ENCODE measurements at regions not wholly inside any gene's neighbourhood (a gene's known extent, or its start where the extent isn't known, plus 50 kb on each side); places are given as distances from the start of the nearest gene placed in this dataset.
"Not testable (repeated sequence)": the region's sequence is repeated elsewhere in the genome, so short reads cannot be mapped to it uniquely, and the experiment has no call there.

GRCh38 chr22:49470741-49471503 lies 356.8 kb downstream of the BRD1 start:
- DNase-seq, result no peak

- DNase-seq, result no peak
Measured at GRCh38 chr22:49469896-49470740, 357.6 kb downstream of the BRD1 start.

DNA sequence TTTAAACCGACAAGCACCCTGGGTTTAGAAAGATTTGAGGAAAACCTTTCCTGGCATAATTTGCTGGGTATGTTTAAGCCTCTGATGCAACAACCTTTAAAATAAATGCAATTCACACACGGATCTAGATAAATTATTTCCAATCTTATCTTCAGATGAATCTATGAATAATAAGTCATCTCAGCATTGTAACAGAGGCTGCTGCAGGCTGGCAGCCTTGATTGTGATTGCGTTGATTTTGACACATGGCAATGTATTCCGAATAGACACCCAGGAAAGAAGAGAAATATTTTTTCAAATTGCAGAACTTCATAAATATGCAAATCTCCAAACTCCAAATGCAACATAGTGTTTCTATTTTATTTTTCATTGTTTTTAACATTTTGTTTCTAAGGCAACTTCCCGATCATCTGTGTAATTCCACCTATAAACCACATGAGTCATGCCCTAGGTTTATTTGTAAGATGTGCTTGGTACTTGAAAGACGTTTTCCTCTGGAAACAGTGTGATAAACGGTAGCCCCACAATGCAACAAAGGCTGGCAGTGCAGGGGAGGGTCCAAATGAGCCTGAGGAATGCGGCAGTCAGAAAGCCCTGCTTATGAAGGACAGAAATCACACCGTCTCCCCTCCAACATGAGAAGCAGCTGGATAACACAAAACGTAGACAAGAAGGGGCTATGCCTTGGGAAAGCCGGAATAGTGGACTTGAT lies 359.0 kb downstream of the BRD1 start:
- no peak for DNase-seq

DNA sequence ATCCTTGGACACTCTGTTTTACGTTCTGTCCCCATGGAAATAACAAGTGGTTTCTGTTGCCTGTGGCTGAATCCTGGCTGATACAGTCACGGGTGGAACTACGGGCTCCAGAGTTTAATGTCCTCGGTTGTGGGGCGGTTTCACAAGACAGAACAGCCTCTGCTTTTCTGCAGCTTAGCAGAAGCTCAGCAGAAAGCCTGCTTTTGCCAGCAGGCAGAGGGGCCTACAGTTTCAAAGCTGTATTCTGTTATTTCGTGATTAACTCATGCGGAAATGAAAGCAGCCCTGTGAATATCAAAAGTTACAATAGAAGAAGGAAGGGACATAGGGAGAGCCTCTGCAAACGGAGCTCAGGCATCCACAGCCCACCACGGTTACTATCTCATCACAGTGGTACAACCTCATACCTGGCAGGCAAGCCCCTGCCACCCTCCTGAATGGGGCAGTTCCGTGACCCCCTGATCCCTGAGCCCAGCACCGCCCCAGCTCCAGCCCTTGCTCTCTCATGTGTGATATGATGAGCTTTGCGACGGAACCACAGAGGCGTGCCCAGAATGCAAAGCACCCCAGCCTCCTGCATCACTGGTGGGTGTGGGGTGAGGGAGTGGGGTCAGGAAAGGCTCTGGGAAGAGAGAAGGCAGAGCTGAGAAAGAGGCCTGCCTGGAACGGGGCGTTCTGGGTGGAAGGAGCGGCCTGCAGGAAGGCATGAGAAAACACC lies 360.6 kb downstream of the BRD1 start:
- no peak for DNase-seq

DNA sequence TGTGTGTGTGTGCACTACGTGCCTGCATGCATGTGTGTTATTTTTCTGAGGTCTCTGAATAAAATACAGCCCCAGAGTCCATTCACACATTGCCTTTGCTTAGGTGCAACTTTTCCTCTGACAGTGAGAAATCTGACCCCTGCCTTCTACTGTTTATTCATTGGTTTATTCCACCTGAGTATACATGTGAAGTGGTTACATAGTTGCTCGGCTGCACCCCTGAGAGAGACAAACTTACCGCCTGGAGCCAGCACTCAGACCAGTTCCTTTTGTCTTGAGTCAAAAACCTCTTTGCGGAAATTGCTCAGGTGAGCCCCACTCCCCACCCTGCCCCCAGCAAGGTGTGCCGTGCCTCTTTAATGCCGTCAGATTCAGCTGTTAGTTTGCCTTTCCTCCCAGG lies 363.6 kb downstream of the BRD1 start:
- no peak for DNase-seq

DNA sequence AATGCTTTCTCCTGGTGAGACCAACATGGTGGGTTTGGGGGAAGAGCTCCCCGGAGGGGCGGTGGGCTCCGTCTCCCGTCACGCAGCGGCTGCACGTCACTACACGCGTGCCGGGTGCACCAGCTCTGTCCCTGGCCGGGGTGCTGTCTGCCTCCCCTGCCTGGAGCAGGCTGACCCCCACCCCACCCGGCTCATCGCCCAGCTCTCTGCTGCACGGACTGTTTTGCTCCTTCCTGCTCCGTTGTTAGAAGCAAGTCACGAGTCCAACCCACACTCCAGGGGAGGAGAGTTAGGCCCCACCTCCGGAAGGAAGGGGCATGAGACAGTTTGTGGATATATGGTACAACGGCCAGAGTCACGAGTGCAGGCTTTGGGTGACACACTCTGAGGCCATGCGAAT lies 364.9 kb downstream of the BRD1 start:
- DNase-seq, result no peak

DNA sequence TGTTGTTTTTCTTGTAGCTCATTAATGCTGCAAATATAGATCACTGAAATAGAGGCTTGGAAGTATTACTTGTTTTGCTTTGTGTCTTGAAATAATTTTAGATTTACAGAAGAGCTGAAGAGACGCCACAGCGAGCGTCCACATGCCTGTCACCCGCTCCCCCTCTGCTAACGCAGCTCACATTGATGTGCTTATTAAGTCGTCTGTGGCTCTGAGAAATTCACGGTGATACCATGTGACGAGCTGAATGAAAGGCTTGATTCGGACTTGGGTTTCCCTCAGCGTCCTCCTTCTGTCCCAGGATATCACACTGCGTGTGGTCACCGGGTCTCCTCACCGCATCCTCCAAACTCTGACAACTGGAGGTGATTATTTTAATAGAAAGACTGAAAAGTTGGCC lies 365.4 kb downstream of the BRD1 start:
- DNase-seq, result no peak

- no peak for DNase-seq
Measured at GRCh38 chr22:49461674-49462073, 366.0 kb downstream of the BRD1 start.

DNA sequence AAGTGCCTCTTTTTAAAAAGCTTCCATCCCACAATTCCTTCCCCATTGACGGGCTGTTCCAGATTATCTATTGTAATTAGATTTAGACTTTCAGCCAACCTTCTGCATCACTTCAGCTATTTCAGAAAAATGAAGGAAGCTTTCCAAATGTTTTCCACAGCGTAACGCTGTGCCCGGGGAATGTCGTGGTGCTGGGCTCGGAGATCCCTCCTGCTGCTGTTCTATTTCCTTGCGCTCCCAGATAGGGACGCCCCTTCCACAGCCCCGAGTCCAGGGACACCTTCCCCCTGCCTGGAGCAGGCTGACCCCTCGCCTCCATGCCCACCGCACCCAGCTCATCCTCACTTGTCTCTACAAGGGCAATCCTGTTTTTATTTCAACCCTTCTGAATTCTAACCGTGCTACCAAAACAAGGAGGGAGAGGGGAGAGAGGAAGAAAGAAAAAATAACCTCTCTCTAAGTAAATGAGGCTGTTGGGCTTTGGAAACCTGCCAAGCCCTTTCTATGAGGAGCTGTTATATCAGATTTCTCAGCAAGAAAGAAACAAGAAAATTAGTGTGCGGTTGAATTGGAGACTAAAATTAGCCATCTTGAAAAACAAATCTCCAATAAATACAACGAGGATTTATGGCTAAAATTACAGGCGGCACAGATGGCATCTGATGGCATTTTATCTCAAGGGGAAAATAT lies 366.9 kb downstream of the BRD1 start:
- no peak for DNase-seq

DNA sequence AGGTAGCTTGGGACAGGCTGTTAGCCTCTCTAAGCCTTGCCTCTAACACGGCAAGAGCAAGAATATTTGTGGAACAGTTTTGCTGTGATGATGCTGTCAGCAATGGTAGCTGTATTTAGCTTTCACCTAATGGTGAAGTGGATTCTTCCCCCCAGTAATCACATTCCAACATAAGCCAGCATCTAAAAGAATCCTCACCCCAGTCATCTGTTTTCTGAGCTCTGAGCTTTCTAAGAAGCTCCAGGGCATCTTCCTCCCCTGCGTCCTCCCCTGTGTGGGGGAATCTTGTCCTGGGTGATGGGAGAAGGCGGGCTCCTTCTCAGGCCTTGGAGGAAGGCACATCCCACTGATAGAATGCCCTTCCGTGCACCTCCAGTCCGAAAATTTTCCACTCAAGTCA lies 367.6 kb downstream of the BRD1 start:
- no peak for DNase-seq

DNA sequence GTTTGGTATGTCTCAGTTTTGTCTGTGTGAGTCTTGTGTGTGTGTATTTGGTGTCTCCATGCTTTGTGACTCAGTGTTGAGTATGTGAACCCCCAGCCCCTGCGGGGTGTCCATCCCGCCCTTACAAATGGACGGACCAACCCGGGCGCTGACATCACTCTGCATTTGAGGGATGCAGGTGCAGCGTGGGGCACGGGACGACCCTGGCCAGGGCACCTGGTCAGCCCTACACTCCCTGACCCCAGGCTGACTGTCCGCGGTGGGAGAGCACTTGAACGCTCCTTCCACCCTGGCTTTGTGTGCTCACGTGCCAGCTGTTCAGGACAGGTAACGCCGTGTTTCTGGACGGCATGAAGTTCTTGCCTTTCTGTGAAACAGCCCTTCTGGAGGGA lies 369.0 kb downstream of the BRD1 start:
- no peak for DNase-seq

DNA sequence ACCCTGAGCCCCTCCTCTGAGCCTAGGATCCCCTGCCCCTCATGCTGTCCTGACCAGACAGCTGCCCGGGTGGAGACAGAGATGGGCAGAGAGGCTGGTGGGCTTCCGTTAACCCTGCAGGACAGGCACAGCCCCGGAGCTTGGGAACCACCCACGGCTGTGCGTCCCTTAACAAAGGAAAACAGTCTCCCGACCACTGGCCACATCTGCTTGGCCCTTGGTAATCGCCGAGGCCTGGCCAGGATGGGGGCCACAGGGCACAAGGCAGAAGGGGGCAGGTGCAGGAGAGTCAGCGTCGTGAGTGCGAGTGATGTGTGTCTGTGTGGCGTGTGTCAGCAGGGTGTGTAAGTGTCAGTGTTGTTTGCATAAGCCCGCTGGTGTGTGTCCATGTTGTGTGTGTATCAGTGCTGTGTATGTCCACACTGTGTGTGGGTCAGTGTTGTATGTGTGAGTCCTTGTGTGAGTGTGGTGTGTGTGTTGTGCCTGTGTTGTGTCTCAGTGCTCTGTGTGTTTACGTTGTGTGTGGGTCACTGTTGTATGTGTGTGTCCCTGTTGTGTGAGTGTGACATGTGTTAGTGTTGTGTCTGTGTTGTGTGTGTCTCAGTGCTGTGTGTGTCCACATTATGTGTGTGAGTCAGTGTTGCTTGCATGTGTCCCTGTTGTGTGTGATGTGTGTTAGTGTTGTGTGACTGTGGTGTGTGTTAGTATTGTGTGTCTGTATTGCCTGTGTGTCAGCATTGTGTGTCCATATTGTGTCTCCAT lies 369.5 kb downstream of the BRD1 start:
- no peak for DNase-seq

DNA sequence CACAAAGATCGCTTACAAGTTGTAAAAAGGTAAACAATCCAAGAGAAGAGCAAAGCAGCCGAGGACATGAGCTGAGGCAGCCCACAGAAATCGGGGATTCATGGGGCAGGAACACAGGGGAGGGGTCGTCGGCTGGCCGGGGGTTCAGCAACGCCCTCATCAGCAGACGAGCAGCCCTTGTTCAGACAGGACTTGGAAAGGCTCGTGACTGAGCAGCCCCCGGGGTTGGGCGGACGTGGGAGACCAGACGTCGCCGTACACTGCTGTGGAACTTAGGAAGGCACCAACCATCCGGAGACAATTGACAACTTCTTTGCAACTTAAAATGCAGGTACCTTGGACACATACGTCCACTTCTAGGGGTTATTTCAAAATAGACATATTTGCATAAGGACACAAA lies 370.5 kb downstream of the BRD1 start:
- no peak for DNase-seq

DNA sequence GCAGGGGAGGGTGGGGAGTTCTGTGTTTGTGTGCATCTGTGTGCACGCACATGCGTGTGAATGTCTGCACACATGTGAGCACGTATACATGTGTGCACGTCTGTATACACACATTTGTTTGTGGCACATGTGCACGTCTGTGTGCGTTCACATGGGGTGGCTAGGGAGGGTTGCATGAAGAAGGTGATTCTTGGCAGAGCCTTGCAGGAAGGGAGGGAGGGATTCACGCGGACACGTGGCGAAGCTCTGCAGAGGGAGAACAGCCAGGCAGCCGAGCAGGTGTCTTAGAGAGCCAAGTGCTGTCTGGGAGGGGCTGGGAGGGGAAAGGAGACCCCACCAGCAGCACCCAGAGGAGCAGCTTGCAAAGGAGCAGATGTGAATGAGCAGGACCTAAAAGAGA lies 372.1 kb downstream of the BRD1 start:
- DNase-seq, result no peak

DNA sequence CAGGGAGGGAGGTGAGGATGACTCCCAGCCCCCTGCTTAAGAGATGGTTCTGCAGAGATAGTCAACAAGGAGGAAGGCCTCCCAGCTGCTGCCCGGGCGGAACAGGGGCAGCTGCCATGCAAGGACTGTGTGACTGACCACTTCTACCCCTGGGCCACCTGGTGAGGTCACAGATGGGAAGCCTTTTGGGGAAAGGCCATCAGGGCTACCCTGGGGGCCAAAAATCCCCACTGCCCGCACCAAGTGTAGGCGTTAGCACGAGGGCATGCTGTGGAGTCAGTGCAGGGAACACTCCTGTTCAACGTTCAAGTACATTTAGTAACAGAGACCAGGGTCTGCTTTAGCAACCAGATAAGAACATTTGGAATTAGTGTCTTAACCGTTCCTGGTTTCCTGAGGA lies 372.9 kb downstream of the BRD1 start:
- no peak for DNase-seq

GRCh38 chr22:49453771-49454170 lies 373.9 kb downstream of the BRD1 start:
- DNase-seq, result no peak

DNA sequence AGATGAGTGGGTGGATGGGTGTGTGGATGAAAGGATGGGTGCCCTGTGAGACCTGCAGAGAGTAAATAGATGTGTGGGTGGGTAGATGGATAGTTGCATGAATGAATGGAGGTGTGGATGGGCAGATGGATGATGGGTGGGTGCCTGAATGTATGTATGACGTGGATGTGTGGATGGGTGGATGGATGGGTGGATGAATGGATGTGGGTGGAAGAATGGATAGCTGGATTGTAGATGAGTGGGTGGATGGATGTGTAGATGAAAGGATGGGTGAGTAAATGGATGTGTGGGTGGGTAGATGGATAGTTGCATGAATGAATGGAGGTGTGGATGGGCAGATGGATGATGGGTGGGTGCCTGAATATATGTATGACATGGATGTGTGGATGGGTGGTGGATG lies 374.7 kb downstream of the BRD1 start:
- not testable (repeated sequence) for DNase-seq

DNA sequence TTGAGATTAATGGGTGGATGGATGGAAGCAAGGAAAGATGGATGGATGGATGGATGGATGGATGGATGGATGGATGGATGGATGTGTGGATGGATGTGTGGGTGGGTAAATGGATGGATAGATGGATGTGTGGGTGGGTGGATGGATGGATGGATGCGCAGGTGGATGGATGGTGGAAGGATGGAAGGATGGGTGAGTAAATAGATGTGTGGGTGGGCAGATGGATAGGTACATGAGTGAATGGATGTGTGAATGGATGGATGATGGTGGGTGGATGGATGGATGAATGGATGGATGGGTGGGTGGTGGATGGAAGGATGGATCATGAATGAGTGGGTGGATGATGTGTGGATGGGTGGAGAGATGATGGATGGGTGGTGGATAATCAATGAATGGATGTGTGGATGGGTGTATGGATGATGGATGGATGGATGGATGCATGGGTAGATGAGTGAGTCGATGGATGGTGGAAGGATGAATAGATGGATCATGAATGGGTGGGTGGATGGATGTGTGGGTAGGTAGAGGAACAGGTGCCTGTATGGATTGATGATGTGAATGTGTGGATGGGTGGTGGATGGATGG lies 375.2 kb downstream of the BRD1 start:
- no peak for DNase-seq

GRCh38 chr22:49451070-49451840 lies 376.4 kb downstream of the BRD1 start:
- DNase-seq, result no peak

GRCh38 chr22:49450498-49450897 lies 377.2 kb downstream of the BRD1 start:
- no peak for DNase-seq
